Left ventricle myocardium superior (tissue), 1 donor: ENCODE measurements at regions not wholly inside any gene's neighbourhood (a gene's known extent, or its start where the extent isn't known, plus 50 kb on each side); places are given as distances from the start of the nearest gene placed in this dataset.

Experiments
- ATAC-seq: fragments of 200-7000 bp; cut with Tn5 transposase; one replicate; pipeline ENCODE4 v1.9.1; 2020; ENCODE audit warnings: mild to moderate bottlenecking, moderate library complexity
- DNase-seq: peaks from one replicate; pipeline ENCODE4 v3.0.0-alpha.2; 2020
- intact Hi-C: fragments of 100-400 bp; cut with micrococcal nuclease; formaldehyde crosslinking; loops from one replicate; pipeline ENCODE4 v1.11.0; 2022
- donor health status: DM: no; HTN: yes; CAD: no; lungs with severe emphysema.

DNA sequence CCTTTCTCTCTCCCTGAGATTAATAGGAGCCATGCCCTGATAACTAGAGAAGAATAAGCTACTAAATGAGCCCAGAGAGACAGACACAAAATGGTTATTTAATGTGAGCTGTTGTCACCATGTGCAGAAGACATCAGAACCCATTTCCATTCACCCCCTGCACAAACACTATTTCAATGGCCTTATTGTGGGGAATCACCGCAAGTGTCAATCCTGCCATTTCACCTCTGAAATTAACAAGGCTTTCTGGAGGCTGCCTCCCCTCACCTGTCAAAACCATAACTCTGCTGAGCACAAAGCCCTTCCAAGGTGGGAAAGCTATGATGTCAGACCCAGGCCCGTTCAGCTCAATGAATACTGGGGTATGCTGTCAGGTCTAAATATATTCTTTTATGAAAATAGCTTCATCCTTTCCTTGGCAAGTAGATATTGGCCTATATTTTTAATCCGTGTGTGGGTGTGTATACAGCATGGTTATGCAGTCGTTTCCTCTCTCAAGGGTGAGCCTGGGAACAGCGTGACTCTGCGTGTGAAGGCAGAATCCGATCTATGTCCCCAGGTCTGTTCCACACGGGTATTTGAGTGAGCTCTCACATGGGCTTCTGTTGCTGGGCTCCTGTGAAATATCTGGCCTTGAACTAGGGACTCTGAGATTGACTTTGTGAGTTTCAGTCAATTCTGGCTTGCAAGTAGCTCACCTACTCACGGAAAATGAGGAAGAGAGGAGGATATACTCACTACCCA is 266.3 kb downstream of the FBXW7 start:
- ATAC-seq = no peak
- intact Hi-C loops = no loop called here
- DNase-seq = no peak

GRCh38 chr4:152267811-152268210 is 268.1 kb downstream of the FBXW7 start:
- DNase-seq (no peak), ATAC-seq (no peak)
- intact Hi-C loops = no loop called here

- intact Hi-C loops = no loop called here
- ATAC-seq (no peak), DNase-seq (no peak)
These were observed 268.9 kb downstream of the FBXW7 start for GRCh38 chr4:152266831-152267480.

- ATAC-seq (peak; percentile 80), DNase-seq (no peak)
- intact Hi-C loops = no loop called here
These were observed 270.7 kb downstream of the FBXW7 start for GRCh38 chr4:152265149-152265621.

DNA sequence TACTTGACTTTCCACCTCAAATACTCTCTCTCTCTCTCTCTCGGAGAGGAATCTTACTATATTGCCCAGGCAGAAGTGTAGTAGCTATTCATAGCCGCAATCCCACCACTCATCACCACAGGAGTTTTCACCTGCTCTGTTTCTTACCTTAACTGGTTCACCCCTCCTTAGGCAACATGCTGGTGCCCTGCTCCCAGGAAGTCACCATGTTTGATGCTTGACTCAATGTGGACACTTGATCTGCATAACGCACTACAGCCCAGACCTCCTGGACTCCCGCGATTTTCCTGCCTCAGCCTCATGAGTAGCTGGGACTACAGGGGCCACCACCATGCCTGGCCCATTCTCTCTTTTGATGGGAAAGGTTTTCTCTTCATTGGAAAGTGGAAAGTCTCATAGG is 271.8 kb downstream of the FBXW7 start:
- intact Hi-C loops = no loop called here
- no peak for ATAC-seq
- no peak for DNase-seq

DNA sequence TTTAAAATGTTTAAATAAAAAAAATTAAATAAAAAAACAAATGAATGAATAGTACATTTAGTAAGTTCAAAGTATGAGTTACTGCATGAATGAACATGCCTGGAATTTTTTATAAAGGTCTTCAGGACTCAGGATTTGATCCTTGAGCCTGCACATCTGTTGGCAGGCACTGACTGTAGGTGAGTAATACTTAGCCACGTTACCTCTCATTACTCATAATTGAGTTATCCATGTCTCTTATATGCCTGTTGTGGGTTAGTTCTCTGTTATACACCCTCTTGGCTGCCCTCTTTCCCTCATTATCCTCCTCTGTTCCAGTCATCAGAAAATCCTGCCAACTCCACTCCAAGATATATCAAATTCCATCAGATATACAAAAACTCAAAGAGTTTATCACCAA is 276.0 kb downstream of the FBXW7 start:
- ATAC-seq = no peak
- no peak for DNase-seq
- intact Hi-C loops = no loop called here

- ATAC-seq (peak; percentile 37), DNase-seq (no peak)
- intact Hi-C loops = no loop called here
These were observed 276.8 kb downstream of the FBXW7 start for GRCh38 chr4:152258804-152259708.

- no peak for ATAC-seq
- intact Hi-C loops = no loop called here
- DNase-seq = no peak
These were observed 277.5 kb downstream of the FBXW7 start for GRCh38 chr4:152258391-152258790.

DNA sequence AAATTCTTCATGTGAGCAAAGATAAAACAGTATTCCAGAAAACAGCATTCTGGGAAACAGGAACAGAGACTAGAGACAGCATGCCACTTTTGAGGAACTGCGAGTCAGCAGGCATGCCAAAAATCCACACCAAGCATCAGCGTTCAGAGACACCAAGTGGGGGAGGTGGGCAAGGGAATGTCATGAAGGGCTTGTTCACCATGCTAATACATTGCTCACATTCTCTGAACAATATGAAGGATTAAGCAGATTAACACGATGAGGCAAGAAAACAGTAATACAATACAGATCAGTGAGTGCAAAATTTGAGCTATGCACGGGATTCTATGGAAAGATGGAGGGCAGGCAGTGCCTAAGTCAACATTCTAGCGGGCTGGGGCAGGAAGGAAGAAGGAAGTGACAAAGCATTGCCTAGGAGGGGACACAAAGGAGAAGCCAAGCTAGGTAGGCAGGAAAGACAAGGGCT is 278.3 kb downstream of the FBXW7 start:
- ATAC-seq = peak; percentile 32
- intact Hi-C loops = no loop called here
- no peak for DNase-seq

- intact Hi-C loops = no loop called here
- ATAC-seq (no peak), DNase-seq (no peak)
These were observed 278.9 kb downstream of the FBXW7 start for GRCh38 chr4:152256996-152257395.

DNA sequence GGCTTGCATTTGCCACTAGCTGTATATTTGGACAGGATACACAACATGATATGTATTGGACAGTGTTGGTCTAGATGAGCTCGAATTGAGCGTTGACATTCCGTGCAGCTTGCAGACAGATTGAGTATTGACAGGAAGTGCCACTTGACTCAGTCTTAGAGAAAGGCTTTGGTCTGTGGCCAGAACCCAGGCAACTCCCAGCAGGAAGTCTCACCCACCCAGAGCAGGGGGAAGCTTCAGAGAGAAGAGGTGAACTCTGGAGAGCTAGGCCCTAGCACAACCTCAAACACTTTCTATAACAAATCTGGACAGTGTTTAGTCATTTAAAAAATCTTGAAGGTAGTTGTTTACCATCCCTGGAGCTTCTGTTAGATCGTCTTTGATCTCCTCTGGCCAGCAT is 280.5 kb downstream of the FBXW7 start:
- ATAC-seq = peak; percentile 60
- DNase-seq = no peak
- intact Hi-C loops = no loop called here

DNA sequence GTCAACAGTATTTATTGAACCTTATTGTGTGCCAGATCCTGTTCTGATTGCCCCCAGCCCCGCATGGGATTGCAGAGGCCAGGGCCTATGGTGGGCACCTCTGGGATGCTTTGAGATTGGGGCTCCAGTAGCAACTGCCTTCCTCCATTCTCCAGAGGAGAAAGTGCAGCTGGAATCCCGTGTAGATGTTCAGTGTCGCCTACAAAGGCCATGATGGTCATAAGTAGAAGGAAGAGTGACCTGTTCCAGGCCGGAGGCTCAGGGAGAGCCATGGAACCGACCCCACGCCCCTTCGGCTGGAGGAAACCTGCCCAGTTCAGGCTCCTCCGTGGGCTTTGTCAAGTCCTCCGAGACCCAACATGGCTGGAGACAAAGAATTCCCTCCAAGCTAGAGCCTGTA is 287.5 kb downstream of the FBXW7 start:
- DNase-seq = no peak
- intact Hi-C loops = no loop called here
- no peak for ATAC-seq

DNA sequence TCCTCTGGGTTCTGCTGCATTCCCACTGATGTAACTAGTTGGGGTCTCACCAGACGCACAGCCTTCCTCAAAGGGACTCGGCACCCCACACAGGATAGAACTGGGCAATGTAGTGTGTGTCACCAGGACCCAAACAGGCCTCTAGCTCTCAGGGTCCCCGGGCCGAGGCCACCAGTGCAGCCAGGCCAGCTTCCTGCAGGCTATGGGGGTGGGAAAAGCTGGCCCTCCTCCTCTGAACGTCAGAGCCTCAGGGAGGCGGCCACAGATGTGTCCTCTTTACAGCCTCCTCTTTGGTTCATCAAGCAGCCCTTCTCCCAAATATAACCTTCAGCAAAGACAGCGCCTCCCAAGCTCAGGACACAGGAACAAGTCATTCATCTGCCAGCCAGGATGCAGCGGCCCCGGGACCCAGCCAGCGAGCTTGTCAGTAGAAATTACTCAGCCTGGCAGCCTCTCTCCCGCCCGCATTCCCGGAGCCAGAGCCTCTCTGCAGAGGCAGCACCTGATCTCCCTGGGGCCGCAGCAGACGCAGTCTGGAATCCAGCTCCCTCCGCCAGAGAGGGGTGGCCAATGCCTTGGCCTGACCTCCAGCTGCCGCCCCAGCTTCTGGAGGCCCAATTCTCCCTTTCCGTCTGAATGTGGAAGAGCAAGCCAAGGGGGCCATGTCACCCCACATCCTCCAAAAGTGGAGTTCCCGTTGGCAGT is 288.5 kb downstream of the FBXW7 start:
- ATAC-seq (peak; percentile 78), DNase-seq (peak; percentile 66)
- intact Hi-C loops = no loop called here

GRCh38 chr4:152246659-152247058 is 289.2 kb downstream of the FBXW7 start:
- intact Hi-C loops = no loop called here
- ATAC-seq (no peak), DNase-seq (no peak)

DNA sequence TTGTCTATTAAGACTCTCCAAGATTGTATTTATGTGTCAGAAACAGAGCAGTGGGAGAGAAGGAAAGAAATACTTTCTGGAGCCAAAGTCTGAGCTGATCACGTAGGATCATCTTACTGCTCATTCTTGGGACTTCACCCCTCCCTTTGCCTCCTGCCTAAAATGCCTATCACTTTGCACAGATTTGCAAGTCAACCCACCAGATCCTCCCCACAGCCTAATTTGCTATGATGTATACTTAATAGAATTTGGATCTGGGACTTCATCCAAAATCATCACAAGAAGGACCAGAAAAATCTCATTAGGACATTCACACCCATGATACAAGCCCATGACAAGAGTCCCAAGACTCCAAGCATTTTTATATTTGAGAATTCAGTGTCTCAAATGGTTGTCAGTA is 290.2 kb downstream of the FBXW7 start:
- intact Hi-C loops = no loop called here
- DNase-seq (no peak), ATAC-seq (no peak)

- ATAC-seq (no peak), DNase-seq (no peak)
- intact Hi-C loops = no loop called here
These were observed 291.2 kb downstream of the FBXW7 start for GRCh38 chr4:152244659-152245058.

DNA sequence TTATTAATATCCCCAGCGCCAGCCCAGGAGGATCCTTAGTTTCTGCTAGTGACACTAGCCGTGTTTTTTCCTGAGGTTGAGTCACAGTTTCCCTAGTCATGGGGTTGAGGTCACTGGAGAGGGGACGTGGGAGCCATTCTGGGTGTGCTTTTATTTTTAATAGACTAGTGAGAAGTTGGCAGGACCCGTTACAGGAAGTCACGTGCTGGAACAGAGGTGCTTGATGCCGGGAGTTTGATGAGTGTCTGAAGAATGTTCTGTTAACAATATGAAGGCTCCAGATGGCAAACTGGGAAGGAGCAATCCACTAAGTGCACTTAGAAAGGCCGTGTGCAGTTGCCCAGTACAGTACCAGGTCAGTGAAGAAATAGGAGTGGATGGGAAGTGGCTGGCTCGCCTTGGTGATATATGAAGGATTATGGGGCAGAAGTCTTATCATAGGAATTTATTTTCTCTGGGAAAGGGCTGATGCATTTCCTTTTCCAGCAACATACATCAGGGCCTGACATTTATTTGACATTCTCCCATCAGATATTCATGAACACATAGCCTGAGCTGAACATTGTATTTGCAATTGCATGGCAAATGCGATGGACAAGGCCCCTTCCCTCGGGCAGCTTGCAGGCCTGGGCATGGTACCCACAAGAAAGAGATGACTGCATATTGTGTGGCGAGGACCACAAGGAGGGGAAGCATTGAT is 291.8 kb downstream of the FBXW7 start:
- DNase-seq = no peak
- peak; percentile 88 for ATAC-seq
- intact Hi-C loops = no loop called here

GRCh38 chr4:152243206-152243605 is 292.7 kb downstream of the FBXW7 start:
- DNase-seq (no peak), ATAC-seq (no peak)
- intact Hi-C loops = no loop called here

- DNase-seq (no peak), ATAC-seq (no peak)
- intact Hi-C loops = no loop called here
These were observed 295.7 kb downstream of the FBXW7 start for GRCh38 chr4:152240232-152240631.
